ENCODE measurements at regions not wholly inside any gene's neighbourhood (a gene's known extent, or its start where the extent isn't known, plus 50 kb on each side); places are given as distances from the start of the nearest gene placed in this dataset.

DNA sequence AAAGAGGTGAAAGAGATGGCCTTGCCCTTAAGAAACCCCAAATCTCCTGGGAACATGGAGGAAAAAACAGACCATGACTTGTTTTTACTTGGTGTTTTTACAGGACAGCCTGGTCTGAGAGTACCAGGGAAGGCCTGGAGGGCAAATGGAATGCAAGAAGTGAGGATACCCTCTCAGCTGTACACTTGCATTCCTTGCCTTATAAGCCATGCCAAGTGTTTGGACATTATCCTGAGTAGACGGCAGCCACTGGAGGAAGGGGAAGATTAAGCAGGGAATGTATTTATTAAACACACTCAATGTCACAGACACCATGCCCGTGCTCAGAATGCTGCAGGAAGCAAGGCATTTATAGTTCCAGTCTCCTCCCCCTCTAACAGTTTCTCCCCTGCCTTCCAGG is 581.4 kb downstream of the CDK5RAP2 start:
- Mint-ChIP-seq H3K27ac (no peak overlapping the region), H3K9me3 (peaks cover 7% of the 10 kb centered on the region), H3K36me3 (no peaks in the 10 kb centered on the region)

DNA sequence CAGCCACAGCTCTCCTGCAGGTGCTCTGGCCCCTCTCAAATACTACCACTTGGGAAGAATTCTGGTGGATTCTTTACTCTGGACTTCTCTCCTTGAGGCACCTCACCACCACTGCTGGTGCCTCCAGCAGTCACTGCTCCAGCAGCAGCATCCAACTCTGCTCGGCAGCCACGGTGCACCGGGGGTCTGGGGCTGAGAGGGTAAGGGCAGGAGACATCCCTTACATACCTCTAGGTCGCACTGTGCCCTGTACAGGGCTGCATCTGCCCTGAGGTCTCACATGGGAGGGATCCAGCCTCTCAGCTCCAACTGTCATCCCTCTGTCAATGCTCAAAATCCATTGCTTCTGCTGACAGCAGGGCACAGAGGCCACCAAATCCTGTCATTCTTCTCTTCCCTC is 588.2 kb downstream of the CDK5RAP2 start:
- ATAC-seq (no peak), DNase-seq (ENCODE audit: low spot score) (no peak)
- TF ChIP-seq FOXJ3 (CRISPR knock-in tag; IDR thresholded peaks at IDR 0.05; ENCODE audit: borderline replicate concordance) = no peak
- no peak for TF ChIP-seq ZNF396 (CRISPR knock-in tag; IDR thresholded peaks at IDR 0.05; ENCODE audit: borderline replicate concordance)
- TF ChIP-seq E2F1 (CRISPR knock-in tag; IDR thresholded peaks at IDR 0.05) = no peak
- TF ChIP-seq ZNF138 (CRISPR knock-in tag; conservative IDR thresholded peaks at IDR 0.05) = no peak
- no peak for TF ChIP-seq JUN (CRISPR knock-in tag; IDR thresholded peaks at IDR 0.05)
- no peak for TF ChIP-seq IRF2 (CRISPR knock-in tag; IDR thresholded peaks at IDR 0.05; ENCODE audit: borderline replicate concordance, low read depth)
- TF ChIP-seq ATF3 (CRISPR knock-in tag; conservative IDR thresholded peaks at IDR 0.05) = no peak
- TF ChIP-seq, protein P1, sequence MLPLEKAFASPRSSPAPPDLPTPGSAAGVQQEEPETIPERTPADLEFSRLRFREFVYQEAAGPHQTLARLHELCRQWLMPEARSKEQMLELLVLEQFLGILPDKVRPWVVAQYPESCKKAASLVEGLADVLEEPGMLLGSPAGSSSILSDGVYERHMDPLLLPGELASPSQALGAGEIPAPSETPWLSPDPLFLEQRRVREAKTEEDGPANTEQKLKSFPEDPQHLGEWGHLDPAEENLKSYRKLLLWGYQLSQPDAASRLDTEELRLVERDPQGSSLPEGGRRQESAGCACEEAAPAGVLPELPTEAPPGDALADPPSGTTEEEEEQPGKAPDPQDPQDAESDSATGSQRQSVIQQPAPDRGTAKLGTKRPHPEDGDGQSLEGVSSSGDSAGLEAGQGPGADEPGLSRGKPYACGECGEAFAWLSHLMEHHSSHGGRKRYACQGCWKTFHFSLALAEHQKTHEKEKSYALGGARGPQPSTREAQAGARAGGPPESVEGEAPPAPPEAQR (CRISPR knock-in tag; IDR thresholded peaks at IDR 0.05) = no peak
- no peak for TF ChIP-seq MLX (CRISPR knock-in tag; IDR thresholded peaks at IDR 0.05)
- no peak for TF ChIP-seq RELA (CRISPR knock-in tag; IDR thresholded peaks at IDR 0.05; ENCODE audit: borderline replicate concordance)
- no peak for TF ChIP-seq MAX (CRISPR knock-in tag; IDR thresholded peaks at IDR 0.05)
- no peak for TF ChIP-seq ATF6 (CRISPR knock-in tag; IDR thresholded peaks at IDR 0.05)
- TF ChIP-seq, protein P2, sequence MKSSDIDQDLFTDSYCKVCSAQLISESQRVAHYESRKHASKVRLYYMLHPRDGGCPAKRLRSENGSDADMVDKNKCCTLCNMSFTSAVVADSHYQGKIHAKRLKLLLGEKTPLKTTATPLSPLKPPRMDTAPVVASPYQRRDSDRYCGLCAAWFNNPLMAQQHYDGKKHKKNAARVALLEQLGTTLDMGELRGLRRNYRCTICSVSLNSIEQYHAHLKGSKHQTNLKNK (CRISPR knock-in tag; IDR thresholded peaks at IDR 0.05) = no peak
- TF ChIP-seq ZBTB21 (CRISPR knock-in tag; IDR thresholded peaks at IDR 0.05; ENCODE audit: borderline replicate concordance) = no peak
- TF ChIP-seq, protein P3, sequence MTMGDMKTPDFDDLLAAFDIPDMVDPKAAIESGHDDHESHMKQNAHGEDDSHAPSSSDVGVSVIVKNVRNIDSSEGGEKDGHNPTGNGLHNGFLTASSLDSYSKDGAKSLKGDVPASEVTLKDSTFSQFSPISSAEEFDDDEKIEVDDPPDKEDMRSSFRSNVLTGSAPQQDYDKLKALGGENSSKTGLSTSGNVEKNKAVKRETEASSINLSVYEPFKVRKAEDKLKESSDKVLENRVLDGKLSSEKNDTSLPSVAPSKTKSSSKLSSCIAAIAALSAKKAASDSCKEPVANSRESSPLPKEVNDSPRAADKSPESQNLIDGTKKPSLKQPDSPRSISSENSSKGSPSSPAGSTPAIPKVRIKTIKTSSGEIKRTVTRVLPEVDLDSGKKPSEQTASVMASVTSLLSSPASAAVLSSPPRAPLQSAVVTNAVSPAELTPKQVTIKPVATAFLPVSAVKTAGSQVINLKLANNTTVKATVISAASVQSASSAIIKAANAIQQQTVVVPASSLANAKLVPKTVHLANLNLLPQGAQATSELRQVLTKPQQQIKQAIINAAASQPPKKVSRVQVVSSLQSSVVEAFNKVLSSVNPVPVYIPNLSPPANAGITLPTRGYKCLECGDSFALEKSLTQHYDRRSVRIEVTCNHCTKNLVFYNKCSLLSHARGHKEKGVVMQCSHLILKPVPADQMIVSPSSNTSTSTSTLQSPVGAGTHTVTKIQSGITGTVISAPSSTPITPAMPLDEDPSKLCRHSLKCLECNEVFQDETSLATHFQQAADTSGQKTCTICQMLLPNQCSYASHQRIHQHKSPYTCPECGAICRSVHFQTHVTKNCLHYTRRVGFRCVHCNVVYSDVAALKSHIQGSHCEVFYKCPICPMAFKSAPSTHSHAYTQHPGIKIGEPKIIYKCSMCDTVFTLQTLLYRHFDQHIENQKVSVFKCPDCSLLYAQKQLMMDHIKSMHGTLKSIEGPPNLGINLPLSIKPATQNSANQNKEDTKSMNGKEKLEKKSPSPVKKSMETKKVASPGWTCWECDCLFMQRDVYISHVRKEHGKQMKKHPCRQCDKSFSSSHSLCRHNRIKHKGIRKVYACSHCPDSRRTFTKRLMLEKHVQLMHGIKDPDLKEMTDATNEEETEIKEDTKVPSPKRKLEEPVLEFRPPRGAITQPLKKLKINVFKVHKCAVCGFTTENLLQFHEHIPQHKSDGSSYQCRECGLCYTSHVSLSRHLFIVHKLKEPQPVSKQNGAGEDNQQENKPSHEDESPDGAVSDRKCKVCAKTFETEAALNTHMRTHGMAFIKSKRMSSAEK (CRISPR knock-in tag; IDR thresholded peaks at IDR 0.05; ENCODE audit: borderline replicate concordance) = no peak
- TF ChIP-seq, protein P4, sequence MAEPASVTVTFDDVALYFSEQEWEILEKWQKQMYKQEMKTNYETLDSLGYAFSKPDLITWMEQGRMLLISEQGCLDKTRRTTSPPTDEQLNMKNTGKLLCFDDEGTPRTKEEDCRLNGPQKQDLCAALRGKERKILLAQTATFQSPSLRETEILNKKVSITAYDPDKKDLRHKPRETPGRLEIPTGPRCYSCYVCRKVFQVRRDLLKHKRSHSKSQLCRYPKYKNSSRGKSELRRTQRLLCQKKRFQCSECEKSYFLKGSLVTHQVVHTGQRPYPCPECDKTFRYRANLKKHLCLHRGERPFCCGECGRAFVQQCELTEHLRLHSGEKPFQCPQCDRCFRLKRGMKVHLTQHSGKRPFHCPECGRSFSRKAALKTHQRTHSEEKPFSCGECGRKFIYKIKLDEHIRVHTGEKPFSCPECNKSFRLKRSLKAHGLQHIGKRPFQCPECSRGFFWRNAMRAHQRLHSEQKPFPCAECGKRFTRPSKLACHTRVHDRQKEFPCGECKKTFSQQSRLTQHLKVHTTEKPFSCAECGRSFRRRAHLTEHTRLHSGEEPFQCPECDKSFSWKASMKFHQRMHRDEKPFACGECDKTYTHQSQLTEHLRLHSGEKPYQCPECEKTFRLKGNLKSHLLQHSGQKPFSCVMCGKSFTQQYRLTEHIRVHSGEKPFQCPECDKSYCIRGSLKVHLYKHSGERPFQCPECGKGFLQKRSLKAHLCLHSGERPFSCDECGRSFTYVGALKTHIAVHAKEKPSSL (CRISPR knock-in tag; conservative IDR thresholded peaks at IDR 0.05) = no peak
- Mint-ChIP-seq H3K4me3 (no peak overlapping the region), H3K36me3 (no peaks in the 10 kb centered on the region), H3K4me1 (peaks cover 11% of the 10 kb centered on the region), H3K27me3 (ENCODE audit: low read depth) (no peaks in the 10 kb centered on the region), H3K27ac (no peak overlapping the region), H3K9me3 (no peaks in the 10 kb centered on the region)
- POLR2A ChIA-PET = no interaction called here
- CTCF ChIA-PET = no interaction called here

More for the DNA sequence above, 581.4 kb downstream of the CDK5RAP2 start:
- POLR2A ChIA-PET = no interaction called here
- CTCF ChIA-PET = interaction anchor here (1.6 kb wide), 1 partner anchor 30 kb away, joined by 3 read pairs; no protein-coding TSS in a partner anchor
- ATAC-seq (no peak), DNase-seq (ENCODE audit: low spot score) (no peak)
- H3K4me3 Mint-ChIP-seq = no peak overlapping the region
- H3K27me3 Mint-ChIP-seq (ENCODE audit: low read depth) = no peaks in the 10 kb centered on the region
- no peak for TF ChIP-seq MXD4 (CRISPR knock-in tag; IDR thresholded peaks at IDR 0.05; ENCODE audit: borderline replicate concordance)
- peaks cover 21% of the 10 kb centered on the region for H3K4me1 Mint-ChIP-seq
